Activated naive CD4-positive, alpha-beta T cell (primary cell): ENCODE measurements at regions not wholly inside any gene's neighbourhood (a gene's known extent, or its start where the extent isn't known, plus 50 kb on each side); places are given as distances from the start of the nearest gene placed in this dataset.

Experiments
- DNase-seq, 4 experiments: peaks; one replicate each; lab custom pipeline; 2025; lab: John Stamatoyannopoulos, UW

DNA sequence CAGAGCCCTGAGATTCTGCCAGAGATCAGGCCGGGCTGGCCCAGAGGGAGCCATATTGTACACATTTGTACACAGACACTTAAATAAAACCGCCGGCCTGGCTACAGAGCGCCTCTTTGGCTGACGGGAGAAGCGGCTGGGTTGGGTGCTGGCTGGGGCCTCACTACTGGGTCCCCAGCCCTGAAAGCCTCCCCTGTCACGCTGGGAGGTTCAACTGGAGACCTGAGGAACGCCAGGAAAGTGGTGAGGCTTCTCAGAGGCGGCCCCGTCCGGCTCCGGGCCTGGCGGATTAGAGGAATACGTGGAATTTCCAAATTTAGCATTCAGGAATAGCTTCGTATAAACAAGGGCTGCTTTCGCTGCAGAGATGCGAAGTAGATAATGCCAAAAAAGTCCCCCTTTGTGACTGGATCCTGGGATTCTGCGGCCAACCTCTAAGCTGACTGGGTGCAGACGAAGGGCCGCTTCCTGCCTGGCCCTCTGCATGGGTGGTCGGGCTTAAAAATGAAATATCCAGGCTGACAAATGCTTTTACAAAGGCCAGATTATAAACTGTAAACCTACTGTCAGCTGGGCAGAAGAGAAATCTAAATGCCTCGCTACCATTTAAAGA lies 252.4 kb downstream of the IRF8 start:
- DNase-seq = no peak

DNA sequence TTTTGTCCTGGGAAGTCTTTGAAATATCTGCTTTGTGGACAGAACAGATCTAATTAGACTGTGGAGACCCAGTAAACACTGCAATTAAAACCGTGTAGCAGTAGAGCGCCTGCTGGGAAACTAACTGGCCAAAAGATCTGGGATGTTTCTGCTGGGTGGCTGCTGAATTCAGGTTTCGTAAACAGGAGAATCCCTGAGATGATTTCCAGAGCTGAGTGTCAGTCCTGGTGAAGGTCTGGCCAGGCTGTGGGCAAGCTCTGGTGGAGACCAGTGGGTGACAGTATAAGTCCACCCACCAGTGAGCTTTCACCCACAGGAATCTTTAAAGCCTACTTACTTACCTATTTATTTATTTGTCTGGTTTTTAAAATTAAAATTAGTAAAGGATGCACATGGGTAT lies 257.2 kb downstream of the IRF8 start:
- no peak for DNase-seq

DNA sequence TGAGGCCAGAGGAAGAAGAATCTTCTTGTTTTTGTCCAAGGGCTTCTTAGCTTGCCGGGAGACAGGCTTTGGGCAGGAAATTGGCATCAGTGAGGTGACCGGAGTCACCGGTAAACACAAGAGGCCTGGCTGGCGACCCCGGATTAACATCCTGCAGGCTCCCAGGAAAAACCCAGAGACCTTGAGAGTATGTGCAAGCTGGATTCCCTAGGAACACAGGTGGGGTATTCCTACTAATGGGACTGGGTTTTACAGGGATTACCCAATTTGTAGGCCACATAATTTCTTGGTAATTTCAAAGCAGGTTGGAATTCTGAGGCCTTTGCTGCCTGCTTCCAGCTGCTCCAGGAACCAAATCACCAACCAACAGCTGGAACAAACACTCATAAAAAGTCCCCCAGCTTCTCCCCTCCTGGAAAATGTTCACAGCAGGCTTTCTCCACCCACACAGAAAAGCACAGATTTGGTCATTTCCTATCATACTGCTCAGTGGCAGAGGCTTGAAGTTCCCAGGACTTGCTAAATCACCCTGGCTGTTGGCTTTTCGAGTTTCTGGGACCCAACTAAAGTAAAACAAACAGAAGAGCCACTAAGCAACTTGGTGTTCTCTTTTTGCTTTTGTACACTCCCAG lies 258.8 kb downstream of the IRF8 start:
- no peak for DNase-seq

DNA sequence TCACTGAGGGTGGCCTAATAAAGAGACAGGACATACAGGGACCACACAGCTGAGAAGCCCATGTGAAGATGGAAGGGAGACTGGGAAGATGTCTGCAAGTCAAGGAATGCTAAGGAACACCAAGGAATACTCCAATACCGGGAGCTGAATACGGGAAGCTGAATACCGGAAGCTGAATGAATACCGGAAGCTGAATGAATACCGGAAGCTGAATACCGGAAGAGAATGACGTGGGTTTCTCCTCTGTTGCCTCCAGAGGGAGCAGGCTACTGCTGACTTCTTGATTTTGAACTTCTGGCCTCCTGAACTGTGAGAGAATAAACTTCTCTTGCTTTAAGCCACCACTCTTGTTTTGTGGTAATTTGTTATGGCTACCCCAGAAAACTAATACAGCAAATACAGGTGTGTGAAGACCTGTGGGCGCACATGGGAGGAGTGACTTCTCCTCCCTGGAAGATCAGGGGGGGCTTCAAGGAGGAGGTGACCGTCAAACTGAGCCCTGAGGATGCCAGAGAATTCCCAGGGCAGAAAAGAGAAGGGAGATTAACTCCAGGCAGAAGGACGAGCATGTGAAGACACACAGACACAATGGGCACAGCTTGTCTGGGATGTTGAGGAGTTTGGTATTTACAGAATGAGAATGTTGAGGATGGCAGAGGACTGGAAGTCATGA lies 259.9 kb downstream of the IRF8 start:
- DNase-seq = no peak

DNA sequence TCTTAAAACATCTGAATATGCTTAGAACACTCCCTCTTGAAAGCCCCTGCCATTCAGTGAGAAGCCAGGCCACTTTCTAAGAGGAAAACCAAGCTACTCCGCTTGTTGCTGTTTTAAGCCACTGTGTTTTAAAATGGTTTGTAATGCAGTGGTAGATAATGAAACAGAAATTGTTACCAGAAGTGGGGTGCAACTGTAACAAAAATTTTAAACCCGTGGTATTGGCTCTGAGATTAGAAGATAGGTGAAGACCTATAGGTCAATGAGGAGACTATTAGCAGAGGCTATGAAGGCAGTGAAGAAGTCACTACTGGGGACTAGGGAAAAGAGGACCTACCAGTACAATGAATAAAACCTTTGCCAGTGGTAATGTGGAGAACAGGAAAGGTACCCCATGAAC lies 266.5 kb downstream of the IRF8 start:
- DNase-seq = no peak

DNA sequence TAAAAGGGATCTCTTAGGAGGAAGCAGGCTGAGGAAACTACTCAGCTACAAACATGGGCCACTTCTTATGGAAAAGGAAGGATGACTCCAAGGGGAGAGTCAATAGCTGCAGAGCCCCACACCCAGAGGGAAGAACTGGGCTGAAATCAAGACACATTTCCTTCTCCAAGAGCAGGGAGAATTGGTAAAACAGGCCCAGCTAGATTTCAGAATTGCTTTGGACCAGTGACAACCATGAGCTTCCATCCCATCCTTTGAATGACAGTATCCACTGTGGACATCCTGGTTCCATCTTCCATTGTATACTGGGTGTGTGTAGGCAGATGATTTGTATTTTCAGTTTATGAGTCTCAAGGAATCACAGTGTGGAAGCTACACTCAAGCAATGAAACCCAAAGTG lies 267.5 kb downstream of the IRF8 start:
- no peak for DNase-seq

DNA sequence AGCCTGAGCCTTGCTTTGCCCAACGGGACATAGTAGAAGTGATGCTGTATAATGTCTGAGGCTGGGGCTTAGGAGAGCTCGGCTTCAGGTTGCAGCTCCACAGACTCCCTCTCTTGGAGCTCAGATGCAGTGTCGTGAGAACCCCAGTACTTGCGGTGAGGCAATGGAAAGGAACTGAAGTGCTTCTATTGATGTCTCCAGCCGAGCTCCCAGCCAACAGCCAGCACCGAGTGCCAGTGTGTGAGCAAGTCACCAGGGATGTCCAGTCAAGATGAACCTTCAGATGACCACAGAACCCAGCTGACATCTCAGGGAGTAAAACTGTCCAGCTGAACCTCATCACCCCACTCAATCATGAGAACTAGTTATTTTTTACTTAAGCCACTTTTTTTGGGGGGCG lies 268.1 kb downstream of the IRF8 start:
- no peak for DNase-seq

DNA sequence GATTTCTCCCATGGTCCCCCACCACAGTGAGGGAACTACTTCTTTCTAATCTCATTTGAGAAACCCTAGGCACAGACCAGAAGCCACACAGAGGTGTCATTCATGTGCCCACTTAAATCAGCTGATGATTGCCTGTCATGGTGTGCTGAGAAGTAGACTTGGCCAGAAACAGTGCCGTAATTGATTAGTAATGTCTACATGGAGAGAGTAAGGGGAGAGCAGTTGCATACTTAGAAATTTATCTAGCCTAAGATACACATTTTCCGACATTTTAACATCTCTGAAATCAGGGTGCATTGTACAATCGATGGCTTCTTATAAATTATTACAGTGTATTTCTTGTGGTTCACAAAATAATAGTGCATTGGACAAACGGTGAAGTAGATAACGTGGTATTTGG lies 271.8 kb downstream of the IRF8 start:
- DNase-seq = no peak

DNA sequence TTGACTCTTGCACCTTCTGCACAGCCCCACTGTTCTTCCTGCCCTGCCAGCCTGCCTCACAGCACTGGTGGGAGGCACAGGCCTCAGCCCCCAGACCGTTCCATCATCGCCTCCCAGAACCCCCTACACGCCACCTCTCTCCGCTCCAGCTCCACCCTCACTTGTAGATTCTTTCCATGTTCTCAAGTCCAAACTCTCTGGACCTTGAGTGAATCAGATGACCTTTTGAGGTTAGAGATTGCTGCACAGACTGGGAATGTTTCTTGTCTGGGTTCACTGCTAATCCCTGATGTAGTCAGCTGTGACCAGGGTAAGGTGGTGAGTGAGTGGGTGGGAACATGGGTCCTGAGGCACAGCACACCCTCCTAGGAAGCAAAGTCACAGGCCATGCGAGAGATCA lies 272.4 kb downstream of the IRF8 start:
- DNase-seq = no peak

DNA sequence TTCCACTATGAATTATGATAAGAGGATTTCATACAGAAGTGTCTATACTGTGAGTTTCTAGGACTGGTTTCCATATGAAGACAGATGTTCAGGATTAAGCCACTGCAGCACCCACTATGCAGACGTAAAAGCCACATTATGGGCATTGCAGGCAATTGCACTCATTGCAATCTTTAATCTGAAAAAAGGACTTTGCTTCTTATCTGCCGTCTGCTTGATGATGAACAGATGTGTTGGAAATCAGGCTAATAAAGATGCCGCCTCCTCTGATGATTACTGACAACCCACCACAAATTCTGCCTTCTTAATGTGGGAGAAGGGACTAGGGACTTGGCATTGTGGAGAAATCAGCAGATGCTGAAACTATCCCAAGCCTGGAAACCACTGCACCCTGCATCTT lies 276.9 kb downstream of the IRF8 start:
- DNase-seq = no peak

DNA sequence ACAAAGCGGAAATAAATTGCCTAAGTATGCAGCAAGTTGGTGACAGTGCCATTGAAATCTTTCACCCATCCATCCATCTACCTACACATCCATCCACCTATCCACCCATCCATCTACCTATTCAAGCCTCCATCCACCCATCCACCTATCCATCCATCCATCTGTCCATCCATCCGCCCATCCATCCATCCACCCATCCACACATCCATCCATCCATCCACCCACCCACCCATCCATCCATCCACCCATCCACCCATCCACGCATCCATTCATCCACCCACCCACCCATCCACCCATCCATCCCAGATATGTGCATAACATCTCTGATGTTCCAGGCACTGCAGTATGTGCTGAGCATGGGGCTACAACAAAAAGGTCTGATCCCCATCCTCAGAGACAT lies 277.5 kb downstream of the IRF8 start:
- no peak for DNase-seq

DNA sequence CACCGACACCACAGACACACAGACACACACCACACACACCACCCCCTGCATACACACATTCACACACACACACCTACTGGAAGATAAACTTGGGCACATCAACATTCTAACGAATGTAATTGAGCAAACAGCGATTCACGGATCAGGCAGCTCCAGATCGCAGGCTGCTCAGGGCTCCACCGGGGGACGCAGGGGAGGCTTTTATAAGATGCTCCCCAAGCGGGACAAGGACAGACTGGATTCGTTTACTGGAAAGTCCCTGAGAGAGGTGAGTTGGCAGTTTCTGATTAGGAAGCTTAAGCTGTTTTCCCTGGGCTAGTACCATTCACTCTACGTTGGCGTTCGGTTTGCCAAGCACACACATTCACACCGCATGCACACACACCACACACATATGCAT lies 281.3 kb downstream of the IRF8 start:
- no peak for DNase-seq

DNA sequence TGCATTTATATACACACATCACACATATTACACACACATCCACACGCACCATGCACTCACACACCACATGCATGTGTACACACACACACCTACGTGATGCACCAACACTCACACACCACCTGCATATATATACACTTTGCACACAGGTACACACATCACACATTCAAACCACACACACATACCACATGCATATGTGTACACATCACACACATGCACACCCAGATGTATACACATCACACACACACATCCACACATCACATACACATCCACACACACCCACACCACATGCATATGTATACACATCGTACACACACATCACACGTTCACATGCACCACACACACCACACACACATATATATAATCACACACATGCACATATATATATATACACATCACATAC lies 281.8 kb downstream of the IRF8 start:
- no peak for DNase-seq

DNA sequence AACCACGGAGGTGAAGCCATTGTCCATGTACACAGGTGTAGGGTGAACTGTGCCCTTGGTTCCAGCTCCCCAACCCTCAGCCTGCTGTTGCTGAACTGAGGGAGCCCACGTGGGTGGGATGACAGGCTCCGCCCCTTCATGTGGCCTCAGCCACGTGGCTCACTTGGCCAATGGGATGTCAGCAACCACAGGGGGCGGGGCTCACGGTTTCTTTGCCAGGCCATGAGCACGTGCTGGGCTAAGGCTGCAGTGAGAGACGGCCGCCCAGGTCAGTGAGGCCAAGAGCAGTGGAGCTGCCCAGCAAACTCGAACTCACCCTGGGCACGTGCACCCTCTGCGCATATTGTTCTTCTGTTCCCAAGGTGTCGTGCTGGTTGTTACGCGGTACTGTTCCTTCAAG lies 282.6 kb downstream of the IRF8 start:
- no peak for DNase-seq

DNA sequence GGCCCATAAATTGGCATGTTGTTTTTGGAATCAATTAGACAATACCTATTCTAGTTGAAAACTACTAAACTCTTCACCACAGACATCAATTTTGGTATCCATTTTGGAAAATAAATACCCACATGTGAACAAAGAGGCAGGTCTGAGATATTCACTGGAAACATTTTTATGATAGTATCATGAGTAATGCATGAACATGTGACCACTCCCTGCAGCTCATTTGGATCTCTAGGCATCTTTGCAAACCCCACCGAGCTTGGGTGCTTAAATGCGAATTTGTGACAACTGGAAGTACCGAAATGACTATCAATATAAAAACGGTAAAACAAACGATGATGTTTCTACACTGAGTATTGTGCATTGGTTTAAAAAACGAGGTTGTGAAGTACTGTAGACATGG lies 285.2 kb downstream of the IRF8 start:
- DNase-seq = no peak

DNA sequence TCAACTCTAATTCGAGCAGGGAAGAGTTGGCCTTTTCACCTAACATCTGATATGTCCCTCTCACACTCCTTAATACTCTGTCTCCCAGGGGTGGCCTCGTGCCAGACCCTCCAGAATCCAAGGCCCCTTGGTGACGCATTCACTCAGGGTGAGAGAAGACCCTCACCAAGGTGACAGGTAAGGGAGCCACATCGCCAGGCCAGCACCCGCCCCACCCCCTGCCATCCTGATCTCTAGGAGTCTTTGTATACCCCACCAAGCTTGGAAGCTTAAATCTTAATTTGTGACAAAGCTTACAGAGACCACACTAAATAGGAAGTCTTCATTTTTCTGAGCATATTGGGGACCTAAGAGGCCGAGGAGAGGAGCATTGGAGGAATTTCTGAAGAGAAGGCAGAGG lies 286.1 kb downstream of the IRF8 start:
- no peak for DNase-seq

DNA sequence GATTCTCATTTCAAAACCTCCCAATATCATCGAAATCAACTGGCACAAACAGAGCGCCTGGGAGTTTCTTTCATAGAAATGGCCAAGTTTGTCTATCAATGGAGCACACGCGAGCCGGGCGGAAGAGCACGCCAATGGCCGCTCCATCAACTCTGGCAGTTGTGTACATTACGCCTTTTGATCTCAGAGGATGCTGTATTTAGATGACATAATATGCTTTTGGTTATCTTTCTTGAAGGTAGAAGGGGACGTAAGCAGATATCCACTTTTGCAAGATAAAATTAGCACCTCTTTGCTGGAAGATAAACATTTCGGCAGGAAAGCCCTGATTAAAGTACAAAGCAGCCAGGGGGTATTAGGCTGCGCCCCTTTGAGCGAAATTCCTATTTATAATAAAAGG lies 287.4 kb downstream of the IRF8 start:
- DNase-seq = no peak

DNA sequence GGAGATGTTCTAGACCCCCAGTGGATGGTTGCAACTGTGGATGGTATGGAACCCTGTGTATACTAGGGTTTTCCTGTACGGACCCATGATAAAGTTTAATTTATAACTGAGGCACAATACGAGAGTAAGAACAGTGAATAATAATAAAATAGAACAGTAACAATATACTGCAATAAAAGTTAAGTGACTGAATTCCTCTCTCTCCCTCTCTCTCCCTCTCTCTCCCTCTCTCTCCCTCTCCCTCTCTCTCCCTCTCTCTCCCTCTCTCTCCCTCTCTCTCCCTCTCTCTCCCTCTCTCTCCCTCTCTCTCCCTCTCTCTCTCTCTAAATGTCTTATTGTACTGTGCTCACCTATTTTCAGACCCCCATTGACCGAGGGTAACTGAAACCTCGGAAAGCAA lies 291.0 kb downstream of the IRF8 start:
- no peak for DNase-seq

DNA sequence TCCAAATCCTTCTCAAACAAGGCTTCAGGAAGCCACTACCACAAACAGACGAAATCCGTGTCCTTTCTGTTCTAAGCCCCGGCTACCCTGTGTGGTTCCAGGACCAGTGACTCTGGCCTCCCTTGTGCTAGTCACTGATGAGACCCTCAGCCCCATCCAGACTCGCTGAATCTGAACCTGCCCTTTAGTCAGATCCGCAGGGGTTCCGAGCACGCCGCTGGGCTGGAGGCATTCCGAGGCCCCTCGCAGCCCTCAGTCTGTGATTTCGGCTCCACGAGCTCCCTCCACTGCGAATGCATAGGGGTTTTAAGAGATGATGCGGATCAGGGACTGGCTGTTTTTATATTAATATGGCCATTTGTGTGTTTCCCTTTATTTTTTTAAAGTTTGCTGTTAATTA lies 292.7 kb downstream of the IRF8 start:
- no peak for DNase-seq

DNA sequence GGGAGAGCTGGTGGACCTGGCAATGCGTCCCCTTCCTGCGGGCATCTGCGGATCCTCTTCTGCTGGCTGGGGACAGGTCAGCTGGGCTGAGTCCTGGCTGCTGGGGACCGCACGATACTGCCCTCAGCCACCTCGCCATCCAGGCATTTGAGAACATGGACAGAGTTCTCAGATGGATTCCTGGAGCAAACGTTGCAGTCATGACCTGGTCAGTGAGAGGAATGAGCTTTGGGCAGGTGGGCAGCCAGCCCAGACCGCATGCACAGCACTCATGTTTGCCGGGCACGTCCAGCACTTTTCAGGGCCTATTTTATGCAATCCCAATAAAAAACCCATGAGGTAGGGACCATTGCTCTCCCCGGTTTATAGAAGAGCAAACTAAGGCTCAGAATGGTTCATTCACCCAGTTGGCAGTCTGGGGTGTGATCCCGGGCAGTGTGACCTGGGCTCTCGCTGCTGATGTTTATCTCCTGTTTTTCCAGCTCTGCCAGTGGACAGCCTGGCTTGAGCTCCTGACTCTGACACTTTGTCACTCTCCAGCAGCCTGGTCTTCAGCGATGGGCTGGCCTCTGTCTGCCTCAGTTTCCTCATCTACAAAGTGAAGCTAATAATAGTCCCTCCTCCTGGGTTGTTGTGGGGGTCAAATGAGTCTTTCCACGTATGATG lies 294.7 kb downstream of the IRF8 start:
- no peak for DNase-seq

DNA sequence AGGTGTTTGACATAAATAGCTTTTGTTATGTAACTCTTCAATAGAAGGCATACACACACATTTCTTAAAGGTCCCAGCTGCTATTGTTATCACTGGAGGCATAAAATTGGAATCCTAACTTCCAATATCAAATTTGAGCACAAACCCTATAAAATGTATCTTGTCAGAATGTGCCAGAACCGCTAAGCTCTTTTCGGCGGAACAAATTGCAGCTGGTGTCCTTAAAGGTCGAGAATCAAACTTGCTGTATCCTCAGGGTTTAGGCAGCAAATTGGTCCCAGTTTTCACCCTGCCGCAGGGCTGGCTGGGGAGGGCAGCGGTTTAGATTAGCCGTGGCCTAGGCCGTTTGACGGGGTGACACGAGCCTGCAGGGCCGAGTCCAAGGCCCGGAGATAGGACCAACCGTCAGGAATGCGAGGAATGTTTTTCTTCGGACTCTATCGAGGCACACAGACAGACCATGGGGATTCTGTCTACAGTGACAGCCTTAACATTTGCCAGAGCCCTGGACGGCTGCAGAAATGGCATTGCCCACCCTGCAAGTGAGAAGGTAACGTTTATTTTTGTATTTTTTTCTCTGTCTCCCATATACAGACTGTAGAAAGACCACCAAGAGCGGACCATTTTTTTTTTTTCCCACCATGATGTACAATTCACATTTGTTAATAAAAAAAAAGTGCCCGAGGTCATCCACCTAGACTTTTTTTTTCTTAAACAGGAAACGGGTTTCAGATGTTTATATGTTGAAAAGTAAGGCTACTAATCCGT lies 297.1 kb downstream of the IRF8 start:
- DNase-seq = no peak

DNA sequence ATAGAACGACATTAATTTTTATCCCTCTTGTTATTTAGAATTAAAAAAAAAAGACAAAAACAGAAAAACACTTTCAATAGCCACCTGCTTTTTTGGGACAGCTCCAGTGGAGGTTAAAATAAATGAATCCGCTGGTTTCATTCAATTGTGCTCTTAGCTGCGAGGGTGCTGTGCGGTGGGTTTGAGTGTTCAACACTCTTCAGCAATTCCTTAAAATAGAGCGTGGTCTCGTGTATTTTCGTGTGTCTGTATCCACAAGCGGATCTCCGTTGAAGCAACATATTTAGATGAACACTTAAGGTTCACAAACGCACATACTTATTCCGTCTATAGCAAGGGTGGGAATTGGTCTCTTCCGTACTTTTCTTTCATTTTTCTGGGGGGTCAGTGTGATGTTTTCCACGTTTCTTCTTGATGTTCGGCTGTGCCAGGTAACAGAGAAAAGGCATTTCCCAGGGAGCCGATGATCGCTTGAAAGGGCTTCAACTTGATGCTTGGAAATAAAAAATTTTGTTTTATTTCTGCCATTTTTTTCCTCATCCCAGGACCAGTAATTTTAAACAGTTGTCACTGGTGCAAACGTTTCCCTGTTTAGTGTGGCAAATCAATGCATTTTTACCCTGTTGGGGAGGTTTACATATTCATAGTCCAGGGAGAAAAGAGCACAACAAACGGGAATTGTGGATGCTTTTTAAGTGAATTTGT lies 297.9 kb downstream of the IRF8 start:
- no peak for DNase-seq
